ENCODE measurements at regions not wholly inside any gene's neighbourhood (a gene's known extent, or its start where the extent isn't known, plus 50 kb on each side); places are given as distances from the start of the nearest gene placed in this dataset.

- DNase-seq (ENCODE audit: low spot score, unreplicated experiment), result no peak
- Mint-ChIP-seq H3K27ac (no peak overlapping the region), H3K9me3 (ENCODE audit: low read depth) (no peaks in the 10 kb centered on the region), H3K27me3 (no peaks in the 10 kb centered on the region), H3K4me1 (ENCODE audit: low read depth) (no peaks in the 10 kb centered on the region), H3K36me3 (ENCODE audit: insufficient read depth) (no peaks in the 10 kb centered on the region), H3K4me3 (ENCODE audit: low read depth) (no peak overlapping the region)
- TF ChIP-seq, protein P1, sequence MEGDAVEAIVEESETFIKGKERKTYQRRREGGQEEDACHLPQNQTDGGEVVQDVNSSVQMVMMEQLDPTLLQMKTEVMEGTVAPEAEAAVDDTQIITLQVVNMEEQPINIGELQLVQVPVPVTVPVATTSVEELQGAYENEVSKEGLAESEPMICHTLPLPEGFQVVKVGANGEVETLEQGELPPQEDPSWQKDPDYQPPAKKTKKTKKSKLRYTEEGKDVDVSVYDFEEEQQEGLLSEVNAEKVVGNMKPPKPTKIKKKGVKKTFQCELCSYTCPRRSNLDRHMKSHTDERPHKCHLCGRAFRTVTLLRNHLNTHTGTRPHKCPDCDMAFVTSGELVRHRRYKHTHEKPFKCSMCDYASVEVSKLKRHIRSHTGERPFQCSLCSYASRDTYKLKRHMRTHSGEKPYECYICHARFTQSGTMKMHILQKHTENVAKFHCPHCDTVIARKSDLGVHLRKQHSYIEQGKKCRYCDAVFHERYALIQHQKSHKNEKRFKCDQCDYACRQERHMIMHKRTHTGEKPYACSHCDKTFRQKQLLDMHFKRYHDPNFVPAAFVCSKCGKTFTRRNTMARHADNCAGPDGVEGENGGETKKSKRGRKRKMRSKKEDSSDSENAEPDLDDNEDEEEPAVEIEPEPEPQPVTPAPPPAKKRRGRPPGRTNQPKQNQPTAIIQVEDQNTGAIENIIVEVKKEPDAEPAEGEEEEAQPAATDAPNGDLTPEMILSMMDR (IDR thresholded peaks at IDR 0.05; ENCODE audit: unreplicated experiment), result no peak
Observed at GRCh38 chr12:88251798-88252197, 109.7 kb downstream of the TMTC3 start.

- no peaks in the 10 kb centered on the region for H3K9me3 Mint-ChIP-seq (ENCODE audit: low read depth)
- H3K36me3 Mint-ChIP-seq (ENCODE audit: insufficient read depth), result no peaks in the 10 kb centered on the region
- no peak for DNase-seq (ENCODE audit: low spot score, unreplicated experiment)
- no peaks in the 10 kb centered on the region for H3K27me3 Mint-ChIP-seq
- no peaks in the 10 kb centered on the region for H3K4me1 Mint-ChIP-seq (ENCODE audit: low read depth)
- H3K4me3 Mint-ChIP-seq (ENCODE audit: low read depth), result no peak overlapping the region
- H3K27ac Mint-ChIP-seq, result no peak overlapping the region
- TF ChIP-seq, protein P1 (IDR thresholded peaks at IDR 0.05; ENCODE audit: unreplicated experiment), result no peak
Observed at GRCh38 chr12:88253371-88253978, 111.4 kb downstream of the TMTC3 start.

DNA sequence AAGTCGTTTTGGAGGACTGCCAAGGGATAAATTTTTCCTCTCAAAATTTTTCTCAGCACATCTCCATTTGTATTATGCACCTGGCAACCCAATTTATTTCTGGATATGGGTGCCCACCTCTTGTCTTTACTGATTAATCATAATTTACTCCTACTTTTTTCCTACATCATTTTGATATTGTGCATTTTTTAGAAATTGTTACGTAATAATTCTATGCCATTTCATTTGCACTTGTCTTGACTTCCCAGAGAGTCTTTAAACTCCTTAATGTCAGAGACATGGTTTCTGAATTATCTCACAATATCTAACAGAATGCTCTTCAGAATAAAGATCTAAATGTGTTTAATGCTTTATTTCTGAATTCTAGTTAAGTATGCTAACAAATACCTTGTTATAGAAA lies 113.1 kb downstream of the TMTC3 start:
- H3K4me1 Mint-ChIP-seq (ENCODE audit: low read depth), result no peaks in the 10 kb centered on the region
- no peaks in the 10 kb centered on the region for H3K36me3 Mint-ChIP-seq (ENCODE audit: insufficient read depth)
- TF ChIP-seq, protein P1 (IDR thresholded peaks at IDR 0.05; ENCODE audit: unreplicated experiment), result no peak
- H3K9me3 Mint-ChIP-seq (ENCODE audit: low read depth), result no peaks in the 10 kb centered on the region
- H3K27ac Mint-ChIP-seq, result no peak overlapping the region
- H3K27me3 Mint-ChIP-seq, result no peaks in the 10 kb centered on the region
- DNase-seq (ENCODE audit: low spot score, unreplicated experiment), result no peak
- H3K4me3 Mint-ChIP-seq (ENCODE audit: low read depth), result no peak overlapping the region

- no peak for DNase-seq (ENCODE audit: low spot score, unreplicated experiment)
- Mint-ChIP-seq H3K27me3 (no peaks in the 10 kb centered on the region), H3K9me3 (ENCODE audit: low read depth) (no peaks in the 10 kb centered on the region), H3K27ac (no peak overlapping the region), H3K4me3 (ENCODE audit: low read depth) (no peak overlapping the region), H3K36me3 (ENCODE audit: insufficient read depth) (no peaks in the 10 kb centered on the region), H3K4me1 (ENCODE audit: low read depth) (no peaks in the 10 kb centered on the region)
- TF ChIP-seq, protein P1 (IDR thresholded peaks at IDR 0.05; ENCODE audit: unreplicated experiment), result no peak
Observed at GRCh38 chr12:88255847-88256246, 113.7 kb downstream of the TMTC3 start.

- Mint-ChIP-seq H3K4me1 (ENCODE audit: low read depth) (no peaks in the 10 kb centered on the region), H3K27ac (no peak overlapping the region), H3K4me3 (ENCODE audit: low read depth) (no peak overlapping the region), H3K36me3 (ENCODE audit: insufficient read depth) (no peaks in the 10 kb centered on the region), H3K9me3 (ENCODE audit: low read depth) (no peaks in the 10 kb centered on the region), H3K27me3 (no peaks in the 10 kb centered on the region)
- TF ChIP-seq, protein P1 (IDR thresholded peaks at IDR 0.05; ENCODE audit: unreplicated experiment), result no peak
- DNase-seq (ENCODE audit: low spot score, unreplicated experiment), result no peak
Observed at GRCh38 chr12:88258396-88258795, 116.3 kb downstream of the TMTC3 start.
